ENCODE measurements at regions not wholly inside any gene's neighbourhood (a gene's known extent, or its start where the extent isn't known, plus 50 kb on each side); places are given as distances from the start of the nearest gene placed in this dataset.

- no peak for DNase-seq (ENCODE audit: extremely low read depth, low read depth)
- TF ChIP-seq CTCF (IDR thresholded peaks at IDR 0.05; ENCODE audit: low read depth, low read length) = no peak
These were observed 72.9 kb downstream of the NHLRC3 start for GRCh38 chr13:39111145-39111544.

GRCh38 chr13:39119422-39119821 lies 81.2 kb downstream of the NHLRC3 start:
- TF ChIP-seq CTCF (IDR thresholded peaks at IDR 0.05; ENCODE audit: low read depth, low read length) = no peak
- DNase-seq (ENCODE audit: extremely low read depth, low read depth) = no peak

GRCh38 chr13:39123578-39123977 lies 85.3 kb downstream of the NHLRC3 start:
- no peak for TF ChIP-seq CTCF (IDR thresholded peaks at IDR 0.05; ENCODE audit: low read depth, low read length)
- DNase-seq (ENCODE audit: extremely low read depth, low read depth) = no peak

GRCh38 chr13:39129213-39129612 lies 91.0 kb downstream of the NHLRC3 start:
- no peak for TF ChIP-seq CTCF (IDR thresholded peaks at IDR 0.05; ENCODE audit: low read depth, low read length)
- no peak for DNase-seq (ENCODE audit: extremely low read depth, low read depth)

GRCh38 chr13:39130301-39130700 lies 92.0 kb downstream of the NHLRC3 start:
- TF ChIP-seq CTCF (IDR thresholded peaks at IDR 0.05; ENCODE audit: low read depth, low read length) = no peak
- DNase-seq (ENCODE audit: extremely low read depth, low read depth) = no peak

GRCh38 chr13:39132286-39133230 lies 94.3 kb downstream of the NHLRC3 start:
- DNase-seq (ENCODE audit: extremely low read depth, low read depth) = no peak
- TF ChIP-seq CTCF (IDR thresholded peaks at IDR 0.05; ENCODE audit: low read depth, low read length) = no peak

- TF ChIP-seq CTCF (IDR thresholded peaks at IDR 0.05; ENCODE audit: low read depth, low read length) = no peak
- DNase-seq (ENCODE audit: extremely low read depth, low read depth) = no peak
These were observed 95.5 kb downstream of the NHLRC3 start for GRCh38 chr13:39133781-39134180.
